ENCODE measurements at regions not wholly inside any gene's neighbourhood (a gene's known extent, or its start where the extent isn't known, plus 50 kb on each side); places are given as distances from the start of the nearest gene placed in this dataset.

GRCh38 chr1:222392556-222392955 is 155.3 kb downstream of the HHIPL2 start:
- DNase-seq (no peak), ATAC-seq (ENCODE audit: insufficient read depth, low read depth) (no peak)
- no peaks in the 10 kb centered on the region for H3K27me3 ChIP-seq (ENCODE audit: insufficient read depth, low read length, poor library complexity)
- H3K36me3 ChIP-seq (ENCODE audit: insufficient read depth, low read length) = no peaks in the 10 kb centered on the region
- H3K27ac ChIP-seq (ENCODE audit: low read length) = no peak overlapping the region
- H3K79me2 ChIP-seq (ENCODE audit: insufficient read depth, low read length) = no peaks in the 10 kb centered on the region
- H3K4me3 ChIP-seq (ENCODE audit: low read depth in 1 of 2, low read length in 2 of 2) = no peak overlapping the region
- no peaks in the 10 kb centered on the region for H3K9me3 ChIP-seq (ENCODE audit: insufficient read depth, low read length, severe bottlenecking)
- no peak overlapping the region for H3K4me2 ChIP-seq (ENCODE audit: insufficient read depth, low read length)
- no peak overlapping the region for H3K9ac ChIP-seq (ENCODE audit: low read depth, low read length)
- no peak for TF ChIP-seq CTCF (IDR thresholded peaks at IDR 0.05; ENCODE audit: borderline replicate concordance, extremely low read depth, low read length, poor library complexity, severe bottlenecking)
- no peak for TF ChIP-seq EZH2 (IDR thresholded peaks at IDR 0.05; ENCODE audit: borderline replicate concordance, low read depth, low read length, severe bottlenecking)
- no peaks in the 10 kb centered on the region for H3K4me1 ChIP-seq (ENCODE audit: insufficient read depth, low read length)
- no peaks in the 10 kb centered on the region for H4K20me1 ChIP-seq (ENCODE audit: insufficient read depth, low read length)
- no peak overlapping the region for H2AFZ ChIP-seq (ENCODE audit: low read depth, low read length)

GRCh38 chr1:222390181-222390580 is 157.7 kb downstream of the HHIPL2 start:
- Histone ChIP-seq H3K79me2 (ENCODE audit: insufficient read depth, low read length) (no peaks in the 10 kb centered on the region), H3K4me3 (ENCODE audit: low read depth in 1 of 2, low read length in 2 of 2) (no peak overlapping the region), H3K4me1 (ENCODE audit: insufficient read depth, low read length) (no peaks in the 10 kb centered on the region), H3K4me2 (ENCODE audit: insufficient read depth, low read length) (no peak overlapping the region), H3K9ac (ENCODE audit: low read depth, low read length) (no peak overlapping the region), H3K27me3 (ENCODE audit: insufficient read depth, low read length, poor library complexity) (no peaks in the 10 kb centered on the region), H3K36me3 (ENCODE audit: insufficient read depth, low read length) (no peaks in the 10 kb centered on the region), H4K20me1 (ENCODE audit: insufficient read depth, low read length) (no peaks in the 10 kb centered on the region), H3K27ac (ENCODE audit: low read length) (no peak overlapping the region), H3K9me3 (ENCODE audit: insufficient read depth, low read length, severe bottlenecking) (no peaks in the 10 kb centered on the region), H2AFZ (ENCODE audit: low read depth, low read length) (no peak overlapping the region)
- no peak for DNase-seq
- no peak for ATAC-seq (ENCODE audit: insufficient read depth, low read depth)
- TF ChIP-seq CTCF (IDR thresholded peaks at IDR 0.05; ENCODE audit: borderline replicate concordance, extremely low read depth, low read length, poor library complexity, severe bottlenecking) = no peak
- no peak for TF ChIP-seq EZH2 (IDR thresholded peaks at IDR 0.05; ENCODE audit: borderline replicate concordance, low read depth, low read length, severe bottlenecking)

DNA sequence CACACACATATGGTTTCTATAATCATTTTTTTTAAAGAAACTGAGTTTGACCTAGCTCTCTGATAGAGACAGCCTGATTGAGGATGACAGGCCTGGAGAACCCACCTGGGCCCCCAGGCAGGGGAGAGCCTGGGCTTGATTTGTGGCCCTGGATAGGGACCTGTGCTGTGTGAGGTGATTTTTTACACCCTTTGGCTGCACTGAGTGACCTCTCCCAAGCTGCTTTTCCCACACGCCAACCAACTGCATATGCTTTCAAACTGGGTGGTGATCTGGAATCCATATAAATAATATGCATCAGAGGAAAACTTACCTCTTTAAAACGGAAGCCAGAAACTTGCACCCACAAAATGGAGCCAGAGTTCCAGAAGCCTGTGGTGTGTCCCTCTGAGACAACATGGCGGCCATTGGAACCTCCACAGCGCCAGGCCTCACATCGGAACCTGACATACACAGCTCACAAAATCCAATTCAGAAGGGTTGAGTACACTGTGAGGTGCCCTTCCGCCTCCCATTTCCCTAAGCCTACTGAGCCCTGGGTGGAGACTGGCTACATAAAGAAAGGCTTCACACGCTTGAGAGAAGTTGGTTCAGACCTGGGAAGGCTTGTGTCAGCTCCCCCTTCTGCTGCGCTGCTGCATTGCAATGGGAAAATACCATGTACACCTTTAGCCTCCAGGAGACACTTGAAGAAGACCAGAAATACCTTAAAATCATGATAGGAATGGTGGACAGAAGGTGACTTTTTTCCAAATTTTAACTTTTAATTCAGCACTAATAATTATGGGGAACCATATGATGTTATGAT is 160.7 kb downstream of the HHIPL2 start:
- Histone ChIP-seq H3K79me2 (ENCODE audit: insufficient read depth, low read length) (no peaks in the 10 kb centered on the region), H3K4me3 (ENCODE audit: low read depth in 1 of 2, low read length in 2 of 2) (no peak overlapping the region), H3K36me3 (ENCODE audit: insufficient read depth, low read length) (no peaks in the 10 kb centered on the region), H3K27ac (ENCODE audit: low read length) (no peak overlapping the region), H3K9ac (ENCODE audit: low read depth, low read length) (no peak overlapping the region), H3K4me1 (ENCODE audit: insufficient read depth, low read length) (no peaks in the 10 kb centered on the region), H2AFZ (ENCODE audit: low read depth, low read length) (no peak overlapping the region), H3K9me3 (ENCODE audit: insufficient read depth, low read length, severe bottlenecking) (no peaks in the 10 kb centered on the region), H4K20me1 (ENCODE audit: insufficient read depth, low read length) (no peaks in the 10 kb centered on the region), H3K27me3 (ENCODE audit: insufficient read depth, low read length, poor library complexity) (no peaks in the 10 kb centered on the region), H3K4me2 (ENCODE audit: insufficient read depth, low read length) (no peak overlapping the region)
- TF ChIP-seq CTCF (IDR thresholded peaks at IDR 0.05; ENCODE audit: borderline replicate concordance, extremely low read depth, low read length, poor library complexity, severe bottlenecking) = peak; percentile 29
- no peak for TF ChIP-seq EZH2 (IDR thresholded peaks at IDR 0.05; ENCODE audit: borderline replicate concordance, low read depth, low read length, severe bottlenecking)
- DNase-seq (no peak), ATAC-seq (ENCODE audit: insufficient read depth, low read depth) (no peak)

All from DND-41 (cell line).